Liver (tissue), 3 donors: ENCODE measurements at regions not wholly inside any gene's neighbourhood (a gene's known extent, or its start where the extent isn't known, plus 50 kb on each side); places are given as distances from the start of the nearest gene placed in this dataset.

Source experiments
- ATF3 ChIP-seq: IDR thresholded peaks from 2 replicates; pipeline ENCODE4 v1.6.1; 2016; ENCODE audit warnings: antibody characterized with exemption
- EGR1 ChIP-seq, 2 donors: IDR thresholded peaks; 2 replicates each; pipeline ENCODE4 v1.6.1; 2016 to 2018; ENCODE audit warnings: antibody characterized with exemption in 2 of 2, low read depth in 2 of 2
- FOXA1 ChIP-seq: IDR thresholded peaks from 2 replicates; pipeline ENCODE4 v1.6.1; 2016; ENCODE audit warnings: antibody characterized with exemption
- JUND ChIP-seq, 2 donors: IDR thresholded peaks; 2 replicates each; pipeline ENCODE4 v1.6.1; 2016; ENCODE audit warnings: antibody characterized with exemption in 2 of 2
- MAX ChIP-seq: IDR thresholded peaks from 2 replicates; pipeline ENCODE4 v1.6.1; 2016; ENCODE audit warnings: antibody characterized with exemption
- NR2F2 ChIP-seq: IDR thresholded peaks from 2 replicates; pipeline ENCODE4 v1.6.1; 2016; ENCODE audit warnings: antibody characterized with exemption
- RAD21 ChIP-seq, 2 donors: IDR thresholded peaks; 2 replicates each; pipeline ENCODE4 v1.6.1; 2016; ENCODE audit warnings: antibody characterized with exemption in 2 of 2, mild to moderate bottlenecking in 2 of 2
- REST ChIP-seq: IDR thresholded peaks from 2 replicates; pipeline ENCODE4 v1.6.1; 2016; ENCODE audit warnings: antibody characterized with exemption, mild to moderate bottlenecking
- RXRA ChIP-seq, 2 donors: IDR thresholded peaks; 2 replicates each; pipeline ENCODE4 v1.6.1; 2017 to 2018; ENCODE audit warnings: antibody characterized with exemption in 2 of 2, mild to moderate bottlenecking in 1 of 2
- SP1 ChIP-seq: IDR thresholded peaks from 2 replicates; pipeline ENCODE4 v1.6.1; 2018; ENCODE audit warnings: antibody characterized with exemption, mild to moderate bottlenecking
- YY1 ChIP-seq: IDR thresholded peaks from 2 replicates; pipeline ENCODE4 v1.6.1; 2016; ENCODE audit warnings: antibody characterized with exemption, mild to moderate bottlenecking
- ZBTB33 ChIP-seq: IDR thresholded peaks from 2 replicates; pipeline ENCODE4 v1.6.1; 2016; ENCODE audit warnings: antibody characterized with exemption
- TF ChIP-seq, protein P1 (sequence below): fragments of 150-350 bp; IDR thresholded peaks from 2 replicates; pipeline ENCODE4 v1.5.1; 2017; ENCODE audit warnings: improper control_type of control experiment, low read depth, low read length; ENCODE audit not compliant: missing input control
- donor health status: healthy.
- donor health status: healthy.

- TF ChIP-seq, protein P1, sequence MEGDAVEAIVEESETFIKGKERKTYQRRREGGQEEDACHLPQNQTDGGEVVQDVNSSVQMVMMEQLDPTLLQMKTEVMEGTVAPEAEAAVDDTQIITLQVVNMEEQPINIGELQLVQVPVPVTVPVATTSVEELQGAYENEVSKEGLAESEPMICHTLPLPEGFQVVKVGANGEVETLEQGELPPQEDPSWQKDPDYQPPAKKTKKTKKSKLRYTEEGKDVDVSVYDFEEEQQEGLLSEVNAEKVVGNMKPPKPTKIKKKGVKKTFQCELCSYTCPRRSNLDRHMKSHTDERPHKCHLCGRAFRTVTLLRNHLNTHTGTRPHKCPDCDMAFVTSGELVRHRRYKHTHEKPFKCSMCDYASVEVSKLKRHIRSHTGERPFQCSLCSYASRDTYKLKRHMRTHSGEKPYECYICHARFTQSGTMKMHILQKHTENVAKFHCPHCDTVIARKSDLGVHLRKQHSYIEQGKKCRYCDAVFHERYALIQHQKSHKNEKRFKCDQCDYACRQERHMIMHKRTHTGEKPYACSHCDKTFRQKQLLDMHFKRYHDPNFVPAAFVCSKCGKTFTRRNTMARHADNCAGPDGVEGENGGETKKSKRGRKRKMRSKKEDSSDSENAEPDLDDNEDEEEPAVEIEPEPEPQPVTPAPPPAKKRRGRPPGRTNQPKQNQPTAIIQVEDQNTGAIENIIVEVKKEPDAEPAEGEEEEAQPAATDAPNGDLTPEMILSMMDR: no peak
- TF ChIP-seq EGR1 (IDR thresholded peaks at IDR 0.05; ENCODE audit: low read depth in 2 of 2): no peak
- no peak for TF ChIP-seq ZBTB33
- no peak for TF ChIP-seq SP1
- TF ChIP-seq MAX: no peak
- TF ChIP-seq ATF3: no peak
- no peak for TF ChIP-seq REST
- no peak for TF ChIP-seq YY1
- TF ChIP-seq NR2F2: no peak
- no peak for TF ChIP-seq RXRA (IDR thresholded peaks at IDR 0.05)
- no peak for TF ChIP-seq FOXA1
- no peak for TF ChIP-seq RAD21 (IDR thresholded peaks at IDR 0.05)
- no peak for TF ChIP-seq JUND (IDR thresholded peaks at IDR 0.05)
Observed at GRCh38 chr6:164097551-164098398, 683.3 kb downstream of the QKI start.
